GM10248 (cell line): ENCODE measurements at regions not wholly inside any gene's neighbourhood (a gene's known extent, or its start where the extent isn't known, plus 50 kb on each side); places are given as distances from the start of the nearest gene placed in this dataset.

Experiments
- CTCF ChIA-PET: fragments of 300-600 bp; sonication (Branson Sonifier 250); formaldehyde crosslinking; extraction: SDS; loops from one replicate; lab custom pipeline; 2021; ENCODE audit warnings: antibody characterized with exemption; lab: Yijun Ruan, JAX
- POLR2A ChIA-PET: fragments of 350-650 bp; sonication (Branson Sonifier 250); formaldehyde crosslinking; extraction: SDS; loops from one replicate; lab custom pipeline; 2020; ENCODE audit warnings: antibody characterized with exemption; lab: Yijun Ruan, JAX
- DNase-seq: peaks from one replicate; pipeline ENCODE4 v3.0.0; 2012; ENCODE audit errors: extremely low spot score
- CTCF ChIP-seq: IDR thresholded peaks from 2 replicates; pipeline ENCODE4 v1.5.1; 2012; ENCODE audit warnings: mild to moderate bottlenecking, low read depth; ENCODE audit errors: extremely low read depth, missing control alignments, control extremely low read depth

GRCh38 chr3:152218602-152219001 is 50.1 kb upstream of the MBNL1 start:
- CTCF ChIA-PET, result interaction anchor here (1.0 to 3.9 kb wide), 5 partner anchors 10 to 226 kb away, joined by 3 to 24 read pairs (median 4); no protein-coding TSS in a partner anchor
- DNase-seq, result no peak
- POLR2A ChIA-PET, result no interaction called here
- no peak for TF ChIP-seq CTCF
